ENCODE measurements at regions not wholly inside any gene's neighbourhood (a gene's known extent, or its start where the extent isn't known, plus 50 kb on each side); places are given as distances from the start of the nearest gene placed in this dataset.

DNA sequence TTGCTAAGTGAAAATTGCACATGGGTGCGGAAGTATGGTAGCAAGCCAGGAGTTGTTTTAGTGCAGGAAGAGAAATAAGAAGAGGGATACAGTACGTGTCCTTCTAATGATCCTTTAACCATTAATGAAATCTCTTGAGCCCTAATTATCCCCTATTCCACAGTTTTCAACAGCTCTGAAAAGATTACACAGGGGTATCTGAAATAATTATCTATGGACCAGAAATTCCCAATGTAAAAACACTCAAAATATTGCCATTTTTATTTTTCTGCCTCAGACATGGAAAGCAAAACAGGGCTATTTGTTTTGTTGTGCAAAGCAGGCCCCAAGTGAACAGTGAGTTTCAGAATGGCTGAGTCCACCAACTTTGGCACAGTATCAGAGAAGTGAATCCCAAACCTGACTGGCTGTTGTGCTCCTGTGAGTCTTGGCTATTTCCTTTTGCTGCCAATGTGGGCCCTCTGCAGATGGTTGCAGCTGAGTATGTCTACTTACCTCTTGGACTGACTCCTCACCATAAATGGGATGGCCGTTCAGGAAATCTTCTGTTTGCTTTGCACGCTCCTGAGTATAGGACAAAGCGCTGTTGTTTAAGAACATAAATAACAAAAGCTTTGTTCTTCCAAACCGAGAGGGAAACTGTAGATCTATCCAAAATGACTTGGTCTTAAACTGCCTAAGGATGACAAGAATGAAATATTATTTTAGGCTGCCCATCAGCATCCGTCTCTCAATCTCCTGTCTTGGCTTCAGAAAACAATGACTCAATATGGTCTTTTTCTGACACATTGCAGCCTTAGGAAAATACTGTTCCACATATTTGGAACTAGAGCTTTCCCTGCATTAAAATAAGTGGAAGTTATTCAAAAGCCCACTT lies 204.1 kb downstream of the DEPDC1B start (continued):
- 0 out of 2 replicates have a peak, but pooled peaks have one; percentile 15 for TF ChIP-seq ZSCAN21 (CRISPR knock-in tag; IDR thresholded peaks at IDR 0.05; ENCODE audit: borderline replicate concordance)
- TF ChIP-seq PHF21A (CRISPR knock-in tag; IDR thresholded peaks at IDR 0.05): 0 out of 2 replicates have a peak, but pooled peaks have one; percentile 49
- peak; percentile 66 for TF ChIP-seq ERF (CRISPR knock-in tag; IDR thresholded peaks at IDR 0.05)
- TF ChIP-seq SOX13 (IDR thresholded peaks at IDR 0.05): peak; percentile 84
- peak in 1 of 2 experiments; percentile 97; a peak in 2 of 4 replicates for TF ChIP-seq SOX13 (CRISPR knock-in tag; conservative IDR thresholded peaks at IDR 0.05 in 1 of 2, IDR thresholded peaks at IDR 0.05 in 1 of 2)
- peak; percentile 72 for TF ChIP-seq FOXA3 (CRISPR knock-in tag; IDR thresholded peaks at IDR 0.05)
- TF ChIP-seq, protein P1, sequence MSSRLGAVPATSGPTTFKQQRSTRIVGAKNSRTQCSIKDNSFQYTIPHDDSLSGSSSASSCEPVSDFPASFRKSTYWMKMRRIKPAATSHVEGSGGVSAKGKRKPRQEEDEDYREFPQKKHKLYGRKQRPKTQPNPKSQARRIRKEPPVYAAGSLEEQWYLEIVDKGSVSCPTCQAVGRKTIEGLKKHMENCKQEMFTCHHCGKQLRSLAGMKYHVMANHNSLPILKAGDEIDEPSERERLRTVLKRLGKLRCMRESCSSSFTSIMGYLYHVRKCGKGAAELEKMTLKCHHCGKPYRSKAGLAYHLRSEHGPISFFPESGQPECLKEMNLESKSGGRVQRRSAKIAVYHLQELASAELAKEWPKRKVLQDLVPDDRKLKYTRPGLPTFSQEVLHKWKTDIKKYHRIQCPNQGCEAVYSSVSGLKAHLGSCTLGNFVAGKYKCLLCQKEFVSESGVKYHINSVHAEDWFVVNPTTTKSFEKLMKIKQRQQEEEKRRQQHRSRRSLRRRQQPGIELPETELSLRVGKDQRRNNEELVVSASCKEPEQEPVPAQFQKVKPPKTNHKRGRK (CRISPR knock-in tag; IDR thresholded peaks at IDR 0.05): no peak
- TF ChIP-seq ZNF792 (CRISPR knock-in tag; IDR thresholded peaks at IDR 0.05): 0 out of 2 replicates have a peak, but pooled peaks have one; percentile 17
- TF ChIP-seq NFKB2 (CRISPR knock-in tag; IDR thresholded peaks at IDR 0.05; ENCODE audit: borderline replicate concordance): no peak
- TF ChIP-seq ELF3 (CRISPR knock-in tag; IDR thresholded peaks at IDR 0.05): peak; percentile 45; the same call in 1 of the 2 replicates
- peak in 1 of 2 experiments; percentile 7; a peak in 1 of 4 replicates for TF ChIP-seq EP300 (IDR thresholded peaks at IDR 0.05; ENCODE audit: low read depth in 2 of 2, low read length in 2 of 2)
- TF ChIP-seq EP300 (CRISPR knock-in tag; IDR thresholded peaks at IDR 0.05; ENCODE audit: borderline replicate concordance): no peak
- peak; percentile 60 for TF ChIP-seq POGZ (CRISPR knock-in tag; IDR thresholded peaks at IDR 0.05)
- TF ChIP-seq STAG1 (CRISPR knock-in tag; IDR thresholded peaks at IDR 0.05): 0 out of 2 replicates have a peak, but pooled peaks have one; percentile 9
- TF ChIP-seq, protein P2, sequence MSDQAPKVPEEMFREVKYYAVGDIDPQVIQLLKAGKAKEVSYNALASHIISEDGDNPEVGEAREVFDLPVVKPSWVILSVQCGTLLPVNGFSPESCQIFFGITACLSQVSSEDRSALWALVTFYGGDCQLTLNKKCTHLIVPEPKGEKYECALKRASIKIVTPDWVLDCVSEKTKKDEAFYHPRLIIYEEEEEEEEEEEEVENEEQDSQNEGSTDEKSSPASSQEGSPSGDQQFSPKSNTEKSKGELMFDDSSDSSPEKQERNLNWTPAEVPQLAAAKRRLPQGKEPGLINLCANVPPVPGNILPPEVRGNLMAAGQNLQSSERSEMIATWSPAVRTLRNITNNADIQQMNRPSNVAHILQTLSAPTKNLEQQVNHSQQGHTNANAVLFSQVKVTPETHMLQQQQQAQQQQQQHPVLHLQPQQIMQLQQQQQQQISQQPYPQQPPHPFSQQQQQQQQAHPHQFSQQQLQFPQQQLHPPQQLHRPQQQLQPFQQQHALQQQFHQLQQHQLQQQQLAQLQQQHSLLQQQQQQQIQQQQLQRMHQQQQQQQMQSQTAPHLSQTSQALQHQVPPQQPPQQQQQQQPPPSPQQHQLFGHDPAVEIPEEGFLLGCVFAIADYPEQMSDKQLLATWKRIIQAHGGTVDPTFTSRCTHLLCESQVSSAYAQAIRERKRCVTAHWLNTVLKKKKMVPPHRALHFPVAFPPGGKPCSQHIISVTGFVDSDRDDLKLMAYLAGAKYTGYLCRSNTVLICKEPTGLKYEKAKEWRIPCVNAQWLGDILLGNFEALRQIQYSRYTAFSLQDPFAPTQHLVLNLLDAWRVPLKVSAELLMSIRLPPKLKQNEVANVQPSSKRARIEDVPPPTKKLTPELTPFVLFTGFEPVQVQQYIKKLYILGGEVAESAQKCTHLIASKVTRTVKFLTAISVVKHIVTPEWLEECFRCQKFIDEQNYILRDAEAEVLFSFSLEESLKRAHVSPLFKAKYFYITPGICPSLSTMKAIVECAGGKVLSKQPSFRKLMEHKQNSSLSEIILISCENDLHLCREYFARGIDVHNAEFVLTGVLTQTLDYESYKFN (CRISPR knock-in tag; conservative IDR thresholded peaks at IDR 0.05): peak; percentile 37; the same call in 1 of the 2 replicates
- TF ChIP-seq RBFOX2 (IDR thresholded peaks at IDR 0.05; ENCODE audit: low read depth, low read length): peak; percentile 53
- TF ChIP-seq, protein P3, sequence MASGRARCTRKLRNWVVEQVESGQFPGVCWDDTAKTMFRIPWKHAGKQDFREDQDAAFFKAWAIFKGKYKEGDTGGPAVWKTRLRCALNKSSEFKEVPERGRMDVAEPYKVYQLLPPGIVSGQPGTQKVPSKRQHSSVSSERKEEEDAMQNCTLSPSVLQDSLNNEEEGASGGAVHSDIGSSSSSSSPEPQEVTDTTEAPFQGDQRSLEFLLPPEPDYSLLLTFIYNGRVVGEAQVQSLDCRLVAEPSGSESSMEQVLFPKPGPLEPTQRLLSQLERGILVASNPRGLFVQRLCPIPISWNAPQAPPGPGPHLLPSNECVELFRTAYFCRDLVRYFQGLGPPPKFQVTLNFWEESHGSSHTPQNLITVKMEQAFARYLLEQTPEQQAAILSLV (CRISPR knock-in tag; IDR thresholded peaks at IDR 0.05; ENCODE audit: borderline replicate concordance): no peak
- TF ChIP-seq ISL2 (CRISPR knock-in tag; IDR thresholded peaks at IDR 0.05): 0 out of 2 replicates have a peak, but pooled peaks have one; percentile 42
- TF ChIP-seq, protein P4, sequence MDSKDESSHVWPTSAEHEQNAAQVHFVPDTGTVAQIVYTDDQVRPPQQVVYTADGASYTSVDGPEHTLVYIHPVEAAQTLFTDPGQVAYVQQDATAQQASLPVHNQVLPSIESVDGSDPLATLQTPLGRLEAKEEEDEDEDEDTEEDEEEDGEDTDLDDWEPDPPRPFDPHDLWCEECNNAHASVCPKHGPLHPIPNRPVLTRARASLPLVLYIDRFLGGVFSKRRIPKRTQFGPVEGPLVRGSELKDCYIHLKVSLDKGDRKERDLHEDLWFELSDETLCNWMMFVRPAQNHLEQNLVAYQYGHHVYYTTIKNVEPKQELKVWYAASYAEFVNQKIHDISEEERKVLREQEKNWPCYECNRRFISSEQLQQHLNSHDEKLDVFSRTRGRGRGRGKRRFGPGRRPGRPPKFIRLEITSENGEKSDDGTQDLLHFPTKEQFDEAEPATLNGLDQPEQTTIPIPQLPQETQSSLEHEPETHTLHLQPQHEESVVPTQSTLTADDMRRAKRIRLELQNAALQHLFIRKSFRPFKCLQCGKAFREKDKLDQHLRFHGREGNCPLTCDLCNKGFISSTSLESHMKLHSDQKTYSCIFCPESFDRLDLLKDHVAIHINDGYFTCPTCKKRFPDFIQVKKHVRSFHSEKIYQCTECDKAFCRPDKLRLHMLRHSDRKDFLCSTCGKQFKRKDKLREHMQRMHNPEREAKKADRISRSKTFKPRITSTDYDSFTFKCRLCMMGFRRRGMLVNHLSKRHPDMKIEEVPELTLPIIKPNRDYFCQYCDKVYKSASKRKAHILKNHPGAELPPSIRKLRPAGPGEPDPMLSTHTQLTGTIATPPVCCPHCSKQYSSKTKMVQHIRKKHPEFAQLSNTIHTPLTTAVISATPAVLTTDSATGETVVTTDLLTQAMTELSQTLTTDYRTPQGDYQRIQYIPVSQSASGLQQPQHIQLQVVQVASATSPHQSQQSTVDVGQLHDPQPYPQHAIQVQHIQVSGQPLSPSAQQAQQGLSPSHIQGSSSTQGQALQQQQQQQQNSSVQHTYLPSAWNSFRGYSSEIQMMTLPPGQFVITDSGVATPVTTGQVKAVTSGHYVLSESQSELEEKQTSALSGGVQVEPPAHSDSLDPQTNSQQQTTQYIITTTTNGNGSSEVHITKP (CRISPR knock-in tag; IDR thresholded peaks at IDR 0.05; ENCODE audit: low read depth): peak; percentile 63; the same call in 1 of the 2 replicates
